GM08714 (cell line): ENCODE measurements at regions not wholly inside any gene's neighbourhood (a gene's known extent, or its start where the extent isn't known, plus 50 kb on each side); places are given as distances from the start of the nearest gene placed in this dataset.

Experiments
- H3K4me3 ChIP-seq: fragments of 200-500 bp; sonication (Bioruptor generic); 2 replicates; pipeline ENCODE4 v1.5.1; 2014; ENCODE audit warnings: mild to moderate bottlenecking, low read length, inconsistent platforms
- ZNF274 ChIP-seq: IDR thresholded peaks from 2 replicates; pipeline ENCODE4 v1.6.1; 2012; ENCODE audit warnings: mild to moderate bottlenecking, low read depth, low read length

DNA sequence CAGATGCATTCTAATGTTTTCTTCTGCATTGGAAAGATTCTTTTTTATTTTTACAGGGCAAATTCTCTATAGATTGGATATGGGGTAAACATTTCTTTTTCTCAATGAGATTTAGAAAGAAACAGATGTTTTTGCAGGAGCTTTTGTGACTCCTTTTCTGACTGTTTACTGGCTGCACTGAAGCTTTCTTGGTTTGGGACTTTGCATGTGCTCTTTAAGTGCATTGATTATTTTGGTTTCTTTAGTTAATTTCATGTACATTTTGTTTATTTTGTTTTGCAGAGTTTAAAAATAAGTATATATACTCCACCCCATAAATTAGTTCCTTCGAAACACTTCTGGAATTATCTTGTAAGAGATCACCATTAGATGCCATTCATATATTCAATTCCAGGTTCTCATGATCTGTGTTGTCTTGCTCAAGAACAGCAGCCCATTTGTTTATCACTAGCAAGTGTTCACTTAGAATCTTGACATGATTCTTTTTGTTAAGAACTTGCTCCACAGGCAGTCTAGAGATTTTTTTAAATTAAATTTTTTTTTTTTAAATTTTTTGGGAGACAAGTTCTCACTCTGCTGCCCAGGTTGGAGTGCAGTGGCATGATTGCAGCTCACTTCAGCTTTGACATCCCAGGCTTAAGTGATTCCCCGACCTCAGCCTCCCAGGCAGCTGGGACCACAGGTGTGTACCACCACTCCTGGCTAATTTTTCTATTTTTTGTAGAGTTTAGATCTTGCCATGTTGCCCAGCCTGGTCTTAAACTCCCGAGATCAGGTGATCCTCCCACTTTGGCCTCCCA lies 233.7 kb downstream of the MYCN start:
- TF ChIP-seq ZNF274 = no peak
- H3K4me3 ChIP-seq = no peak overlapping the region

GRCh38 chr2:16172324-16173175 lies 232.2 kb downstream of the MYCN start:
- no peak for TF ChIP-seq ZNF274
- no peak overlapping the region for H3K4me3 ChIP-seq

DNA sequence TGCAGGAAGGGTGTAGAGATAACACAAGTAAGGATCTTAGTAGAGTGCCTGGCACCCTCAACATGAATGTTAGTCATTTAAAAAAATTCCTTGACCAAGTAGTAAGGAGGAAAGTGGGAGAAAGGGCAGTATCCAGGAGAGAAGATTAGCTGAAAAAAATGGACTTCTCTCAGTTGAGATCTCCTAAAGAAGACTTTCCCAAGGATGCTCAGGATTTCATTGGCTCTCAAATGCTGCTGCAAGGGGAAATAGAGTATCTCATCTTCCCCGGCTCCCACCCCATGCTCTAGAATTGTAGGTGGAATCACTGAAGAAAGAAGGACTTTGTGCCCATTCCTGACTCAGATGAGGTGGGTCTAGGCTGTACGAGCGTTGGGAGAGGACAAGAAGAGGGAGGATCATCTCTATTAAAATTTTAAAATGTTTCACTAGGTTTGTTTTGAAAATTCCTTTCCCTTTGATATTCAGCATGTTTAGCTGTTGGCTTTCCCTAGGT lies 231.1 kb downstream of the MYCN start:
- H3K4me3 ChIP-seq = no peak overlapping the region
- no peak for TF ChIP-seq ZNF274

DNA sequence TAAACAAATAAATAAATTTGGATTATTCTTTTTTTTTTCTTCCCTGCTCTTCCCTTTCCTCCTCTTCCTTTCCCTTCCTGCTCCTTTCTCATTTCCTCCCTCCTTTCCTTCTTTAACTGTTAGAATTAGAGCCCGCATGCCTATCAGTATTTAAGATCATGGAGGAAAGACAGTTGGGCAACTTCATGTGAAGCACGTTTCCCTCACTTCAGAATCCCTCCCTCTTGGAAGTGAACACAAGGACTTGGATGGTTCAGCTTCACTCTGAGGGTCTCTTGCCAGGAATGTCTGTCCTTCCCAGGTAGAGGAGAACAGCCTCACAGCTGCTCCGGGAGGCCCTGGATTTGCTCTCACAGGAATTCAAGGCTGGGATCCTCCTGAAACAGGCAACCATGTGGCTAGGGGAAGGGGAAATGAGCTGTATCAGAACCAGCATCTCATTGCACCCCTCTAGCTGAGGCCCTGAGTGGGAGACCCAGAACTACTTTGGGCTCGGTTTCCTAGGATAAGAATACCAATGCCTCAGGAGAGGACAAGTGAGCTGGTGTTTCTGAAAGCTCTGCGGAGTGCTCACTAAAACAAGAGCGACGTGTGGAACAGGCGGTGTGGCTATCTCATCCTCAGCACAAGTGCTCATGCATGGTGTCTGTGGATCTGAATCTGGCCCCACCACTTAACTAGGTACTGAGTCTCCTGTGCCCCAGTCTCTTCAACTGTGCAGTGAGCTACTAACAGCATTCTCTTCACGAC lies 230.5 kb downstream of the MYCN start:
- no peak for TF ChIP-seq ZNF274
- no peak overlapping the region for H3K4me3 ChIP-seq

- TF ChIP-seq ZNF274 = no peak
- no peak overlapping the region for H3K4me3 ChIP-seq
Observed at GRCh38 chr2:16169381-16169960, 229.1 kb downstream of the MYCN start.

- no peak overlapping the region for H3K4me3 ChIP-seq
- no peak for TF ChIP-seq ZNF274
Observed at GRCh38 chr2:16168506-16169264, 228.3 kb downstream of the MYCN start.

DNA sequence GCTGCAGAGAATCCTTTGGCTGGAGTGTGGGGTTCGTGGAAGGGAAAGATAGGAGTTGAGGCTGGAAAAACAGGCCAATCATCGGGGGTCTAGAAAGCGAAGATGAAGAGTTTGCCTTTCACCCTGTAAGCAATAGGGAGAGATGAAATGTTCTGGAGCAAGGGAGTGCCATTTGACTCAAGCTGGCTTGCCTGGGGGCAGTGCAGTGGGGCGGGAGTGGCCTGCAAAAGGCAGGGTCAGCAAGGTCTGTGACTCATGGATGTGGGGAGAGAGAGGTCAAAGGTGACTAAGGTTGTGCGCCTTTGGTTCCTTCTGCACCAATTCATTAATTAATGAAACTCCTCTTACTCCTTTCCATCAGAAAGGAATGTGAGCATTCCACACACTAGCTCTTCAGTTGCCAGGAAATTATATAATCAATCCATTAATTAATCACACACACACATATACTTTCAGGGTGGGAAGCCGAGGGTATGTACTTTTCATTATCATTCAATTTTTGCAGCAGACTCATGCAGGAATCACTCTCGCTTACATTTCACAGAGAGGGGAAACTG lies 227.6 kb downstream of the MYCN start:
- TF ChIP-seq ZNF274 = no peak
- no peak overlapping the region for H3K4me3 ChIP-seq

GRCh38 chr2:16167451-16167861 lies 227.1 kb downstream of the MYCN start:
- TF ChIP-seq ZNF274 = no peak
- no peak overlapping the region for H3K4me3 ChIP-seq

DNA sequence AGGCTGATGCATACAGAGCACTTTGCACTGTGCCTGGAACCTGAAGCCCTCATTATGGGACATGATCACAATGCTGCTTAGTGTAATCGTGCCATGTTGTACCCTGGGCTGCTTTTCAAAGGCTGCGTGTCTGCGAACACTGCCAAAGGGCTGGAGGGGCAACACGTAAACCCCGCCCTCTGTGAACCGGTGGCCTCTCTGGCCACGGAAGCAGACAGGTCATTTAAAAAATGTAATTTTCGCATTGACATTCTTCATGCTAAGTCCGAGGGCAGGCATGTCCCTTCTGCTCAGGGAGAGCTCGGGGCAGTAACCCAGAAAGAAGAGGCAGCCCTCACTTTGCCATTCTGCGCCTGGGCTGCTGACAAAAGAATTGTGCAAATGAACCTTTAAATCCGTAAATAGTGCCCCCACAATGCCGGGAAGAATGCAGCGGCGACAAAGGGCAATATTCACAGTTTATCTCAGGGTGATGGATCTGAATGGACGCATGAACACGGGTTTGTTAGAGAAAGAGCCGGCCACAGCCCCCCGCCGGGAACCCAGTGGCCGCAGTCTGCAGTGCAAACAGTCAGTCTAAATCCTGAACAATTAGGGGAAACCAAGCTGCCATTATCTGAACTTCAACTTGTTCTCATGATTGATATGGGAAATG lies 226.1 kb downstream of the MYCN start:
- TF ChIP-seq ZNF274 = no peak
- no peak overlapping the region for H3K4me3 ChIP-seq

DNA sequence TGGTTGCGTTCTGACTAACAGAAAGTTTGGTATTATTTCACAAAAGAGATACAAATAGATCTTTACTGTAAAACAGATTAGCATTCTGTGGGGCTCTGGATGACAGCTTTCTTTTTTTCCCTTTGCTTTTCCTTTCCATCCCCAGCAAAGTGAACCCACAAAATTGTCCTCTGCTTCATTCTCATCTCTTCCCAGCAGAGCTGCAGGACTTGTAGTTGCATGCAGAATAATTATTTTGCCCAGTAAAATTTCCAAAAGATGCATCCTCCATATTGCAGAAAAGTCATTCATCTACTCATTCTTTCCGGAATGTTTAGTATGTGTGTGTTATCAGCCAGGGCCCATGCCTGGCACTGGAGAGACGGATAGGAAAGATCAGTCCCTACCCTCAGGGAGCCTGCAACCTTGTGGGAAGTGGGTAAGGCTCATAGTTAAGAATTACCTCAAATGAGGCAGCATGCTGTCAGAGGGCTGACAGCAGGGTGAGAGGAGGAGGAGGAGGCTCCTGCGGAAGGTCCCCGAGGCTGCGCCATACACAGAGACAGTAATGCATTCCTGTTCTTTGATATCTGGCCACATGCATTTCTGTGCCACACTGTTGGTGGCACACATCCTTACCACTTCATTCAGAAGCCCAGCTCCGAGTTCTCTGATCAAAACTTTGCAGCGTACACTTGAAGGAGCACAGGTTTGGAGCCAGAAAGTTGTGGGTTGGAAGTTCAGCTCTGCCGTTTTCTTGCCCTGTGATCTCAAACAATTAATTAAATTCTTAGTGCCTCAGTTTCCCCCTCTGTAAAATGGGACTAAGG lies 225.4 kb downstream of the MYCN start:
- TF ChIP-seq ZNF274 = no peak
- H3K4me3 ChIP-seq = no peak overlapping the region

- H3K4me3 ChIP-seq = no peak overlapping the region
- no peak for TF ChIP-seq ZNF274
Observed at GRCh38 chr2:16162491-16163040, 222.2 kb downstream of the MYCN start.
